GM03348 (cell line): ENCODE measurements at regions not wholly inside any gene's neighbourhood (a gene's known extent, or its start where the extent isn't known, plus 50 kb on each side); places are given as distances from the start of the nearest gene placed in this dataset.

Experiments used
- DNase-seq: peaks from one replicate; pipeline ENCODE4 v3.0.0; 2012; ENCODE audit warnings: low spot score

- DNase-seq, result peak; percentile 68
Measured at GRCh38 chr16:72317446-72317845, 145.5 kb upstream of the PMFBP1 start.

- DNase-seq, result no peak
Measured at GRCh38 chr16:72313903-72314302, 141.9 kb upstream of the PMFBP1 start.

GRCh38 chr16:72312828-72313227 lies 140.9 kb upstream of the PMFBP1 start:
- DNase-seq, result peak; percentile 15

GRCh38 chr16:72311426-72311825 lies 139.5 kb upstream of the PMFBP1 start:
- no peak for DNase-seq

- DNase-seq, result no peak
Measured at GRCh38 chr16:72309001-72309400, 137.0 kb upstream of the PMFBP1 start.

- DNase-seq, result no peak
Measured at GRCh38 chr16:72308396-72308795, 136.4 kb upstream of the PMFBP1 start.

- no peak for DNase-seq
Measured at GRCh38 chr16:72302332-72302731, 130.4 kb upstream of the PMFBP1 start.

GRCh38 chr16:72301523-72302236 lies 129.7 kb upstream of the PMFBP1 start:
- DNase-seq, result no peak

GRCh38 chr16:72300892-72301291 lies 128.9 kb upstream of the PMFBP1 start:
- no peak for DNase-seq

- DNase-seq, result no peak
Measured at GRCh38 chr16:72299684-72300243, 127.8 kb upstream of the PMFBP1 start.

- no peak for DNase-seq
Measured at GRCh38 chr16:72298961-72299360, 127.0 kb upstream of the PMFBP1 start.

- no peak for DNase-seq
Measured at GRCh38 chr16:72295914-72296313, 124.0 kb upstream of the PMFBP1 start.

GRCh38 chr16:72291531-72291981 lies 119.6 kb upstream of the PMFBP1 start:
- DNase-seq, result peak; percentile 75

GRCh38 chr16:72291121-72291520 lies 119.2 kb upstream of the PMFBP1 start:
- peak; percentile 33 for DNase-seq

- DNase-seq, result no peak
Measured at GRCh38 chr16:72287649-72288048, 115.7 kb upstream of the PMFBP1 start.

GRCh38 chr16:72286936-72287620 lies 115.1 kb upstream of the PMFBP1 start:
- DNase-seq, result no peak

GRCh38 chr16:72285728-72286127 lies 113.8 kb upstream of the PMFBP1 start:
- DNase-seq, result no peak

GRCh38 chr16:72285324-72285723 lies 113.4 kb upstream of the PMFBP1 start:
- no peak for DNase-seq

GRCh38 chr16:72284042-72284789 lies 112.3 kb upstream of the PMFBP1 start:
- DNase-seq, result no peak

- DNase-seq, result no peak
Measured at GRCh38 chr16:72282362-72282761, 110.4 kb upstream of the PMFBP1 start.

GRCh38 chr16:72278301-72278700 lies 106.3 kb upstream of the PMFBP1 start:
- no peak for DNase-seq

- DNase-seq, result no peak
Measured at GRCh38 chr16:72277749-72278148, 105.8 kb upstream of the PMFBP1 start.
